GM12874 (cell line): ENCODE measurements at regions not wholly inside any gene's neighbourhood (a gene's known extent, or its start where the extent isn't known, plus 50 kb on each side); places are given as distances from the start of the nearest gene placed in this dataset.

Experiments used
- CTCF ChIP-seq: IDR thresholded peaks from 2 replicates; pipeline ENCODE4 v1.5.1; 2011; ENCODE audit warnings: low read depth, mild to moderate bottlenecking, control low read depth, low read length, moderate library complexity; ENCODE audit not compliant: insufficient read depth

- TF ChIP-seq CTCF: no peak
Observed at GRCh38 chr17:15124264-15124595, 140.9 kb downstream of the PMP22 start.

- TF ChIP-seq CTCF: no peak
Observed at GRCh38 chr17:15123593-15124263, 141.4 kb downstream of the PMP22 start.

GRCh38 chr17:15122857-15123256 lies 142.3 kb downstream of the PMP22 start:
- no peak for TF ChIP-seq CTCF

GRCh38 chr17:15121426-15121825 lies 143.7 kb downstream of the PMP22 start:
- no peak for TF ChIP-seq CTCF

- no peak for TF ChIP-seq CTCF
Observed at GRCh38 chr17:15119968-15120367, 145.2 kb downstream of the PMP22 start.

- no peak for TF ChIP-seq CTCF
Observed at GRCh38 chr17:15117239-15117638, 147.9 kb downstream of the PMP22 start.

GRCh38 chr17:15112846-15113617 lies 152.1 kb downstream of the PMP22 start:
- TF ChIP-seq CTCF: no peak
